IMR-90 (cell line): ENCODE measurements at regions not wholly inside any gene's neighbourhood (a gene's known extent, or its start where the extent isn't known, plus 50 kb on each side); places are given as distances from the start of the nearest gene placed in this dataset.

Experiments used
- ATAC-seq: fragments of 200-7000 bp; cut with Tn5 transposase; 2 replicates; pipeline ENCODE4 v1.9.1; 2020; ENCODE audit warnings: low read depth, mild to moderate bottlenecking, moderate library complexity
- BruUV-seq: library from RNA; stranded (reverse); fragments of 400-500 nt; replicated peaks from 2 replicates; lab custom pipeline; 2021; lab: Mats Ljungman, UMichigan
- CTCF ChIA-PET: fragments of 300-600 bp; formaldehyde crosslinking; extraction: SDS; loops from one replicate; lab custom pipeline; 2021; ENCODE audit warnings: antibody characterized with exemption; lab: Yijun Ruan, JAX
- POLR2A ChIA-PET: fragments of 300-600 bp; sonication (Branson Sonifier 250); formaldehyde crosslinking; loops from one replicate; lab custom pipeline; 2022; ENCODE audit warnings: antibody characterized with exemption; ENCODE audit not compliant: unreplicated experiment; lab: Charles Lee
- DNase-seq: peaks from one replicate; pipeline ENCODE4 v3.0.0; 2013
- H2AFZ ChIP-seq: replicated peaks from 2 replicates; pipeline ENCODE3; 2013; ENCODE audit warnings: low read length, mild to moderate bottlenecking; ENCODE audit not compliant: poor library complexity
- H2AK5ac ChIP-seq: 2 replicates; pipeline ENCODE4 v1.6.1; 2013; ENCODE audit warnings: low read depth, low read length, inconsistent platforms
- H2AK9ac ChIP-seq: replicated peaks from 2 replicates; pipeline ENCODE3; 2013; ENCODE audit warnings: mild to moderate bottlenecking, low read depth, low read length, moderate library complexity; ENCODE audit not compliant: poor library complexity
- H2BK120ac ChIP-seq: 2 replicates; pipeline ENCODE4 v1.6.1; 2013; ENCODE audit warnings: low read depth, low read length, inconsistent platforms
- H2BK15ac ChIP-seq: 3 replicates; pipeline ENCODE4 v1.6.1; 2013; ENCODE audit warnings: low read depth, low read length, inconsistent platforms
- H2BK20ac ChIP-seq: 2 replicates; pipeline ENCODE4 v1.6.1; 2013; ENCODE audit warnings: low read depth, mild to moderate bottlenecking, inconsistent platforms, low read length, moderate library complexity
- H2BK5ac ChIP-seq: 2 replicates; pipeline ENCODE4 v1.6.1; 2013; ENCODE audit warnings: mild to moderate bottlenecking, low read depth, low read length, inconsistent platforms; ENCODE audit not compliant: poor library complexity, severe bottlenecking
- H3K14ac ChIP-seq: replicated peaks from 2 replicates; pipeline ENCODE4 v1.6.1; 2013; ENCODE audit warnings: low read depth, low read length, inconsistent platforms
- H3K18ac ChIP-seq: 2 replicates; pipeline ENCODE4 v1.6.1; 2013; ENCODE audit warnings: low read depth, low read length, control low read depth
- H3K23ac ChIP-seq: 2 replicates; pipeline ENCODE4 v1.6.1; 2013; ENCODE audit warnings: low read depth, low read length, inconsistent platforms
- H3K27ac ChIP-seq: 2 replicates; pipeline ENCODE4 v1.5.1; 2013; ENCODE audit warnings: mild to moderate bottlenecking, control low read depth, low read length; ENCODE audit not compliant: insufficient read depth
- H3K27me3 ChIP-seq: 2 replicates; pipeline ENCODE4 v1.6.1; 2013; ENCODE audit warnings: low read length; ENCODE audit not compliant: control insufficient read depth, insufficient read depth
- H3K36me3 ChIP-seq: 2 replicates; pipeline ENCODE4 v1.6.1; 2013; ENCODE audit warnings: low read length, mixed read lengths; ENCODE audit not compliant: control insufficient read depth, insufficient read depth
- H3K4ac ChIP-seq: 2 replicates; pipeline ENCODE4 v1.6.1; 2013; ENCODE audit warnings: low read depth, low read length, inconsistent platforms
- H3K4me1 ChIP-seq: 2 replicates; pipeline ENCODE4 v1.6.1; 2013; ENCODE audit warnings: low read length, mixed read lengths; ENCODE audit not compliant: control insufficient read depth, insufficient read depth
- H3K4me2 ChIP-seq: 2 replicates; pipeline ENCODE4 v1.6.1; 2013; ENCODE audit warnings: low read depth, mild to moderate bottlenecking, control low read depth, low read length, moderate library complexity
- H3K4me3 ChIP-seq: 2 replicates; pipeline ENCODE4 v1.5.1; 2013; ENCODE audit warnings: low read depth, mild to moderate bottlenecking, control low read depth, low read length, moderate library complexity; ENCODE audit not compliant: insufficient read depth
- H3K56ac ChIP-seq: 2 replicates; pipeline ENCODE4 v1.6.1; 2013; ENCODE audit warnings: low read length, inconsistent platforms; ENCODE audit not compliant: insufficient read depth; ENCODE audit errors: extremely low read depth
- H3K79me1 ChIP-seq, 2 experiments: 2 replicates each; pipeline ENCODE4 v1.6.1; 2013; ENCODE audit warnings: low read length in 2 of 2, inconsistent platforms in 1 of 2, low read depth in 1 of 2
- H3K9ac ChIP-seq: 2 replicates; pipeline ENCODE4 v1.6.1; 2013; ENCODE audit warnings: low read depth, low read length, control low read depth
- H3K9me1 ChIP-seq: 2 replicates; pipeline ENCODE4 v1.6.1; 2013; ENCODE audit warnings: low read length, inconsistent platforms; ENCODE audit not compliant: insufficient read depth
- H3K9me3 ChIP-seq: 2 replicates; pipeline ENCODE4 v1.6.1; 2013; ENCODE audit warnings: low read length; ENCODE audit not compliant: control insufficient read depth, insufficient read depth
- H4K20me1 ChIP-seq: 2 replicates; pipeline ENCODE4 v1.6.1; 2013; ENCODE audit warnings: low read length, inconsistent platforms; ENCODE audit not compliant: insufficient read depth
- H4K5ac ChIP-seq: 2 replicates; pipeline ENCODE4 v1.6.1; 2013; ENCODE audit warnings: mild to moderate bottlenecking, low read depth, low read length, control low read depth
- H4K8ac ChIP-seq, 2 experiments: 2 replicates each; pipeline ENCODE4 v1.6.1; 2013; ENCODE audit warnings: low read depth in 2 of 2, low read length in 2 of 2, control low read depth in 1 of 2, inconsistent platforms in 1 of 2
- H4K91ac ChIP-seq: 2 replicates; pipeline ENCODE4 v1.6.1; 2013; ENCODE audit warnings: low read depth, low read length, inconsistent platforms; ENCODE audit not compliant: insufficient read depth
- BHLHE40 ChIP-seq: fragments of 150-350 bp; IDR thresholded peaks from 2 replicates; pipeline ENCODE4 v1.6.1; 2016; ENCODE audit warnings: mild to moderate bottlenecking, low read depth, low read length
- CHD1 ChIP-seq: IDR thresholded peaks from 2 replicates; pipeline ENCODE4 v1.6.1; 2012; ENCODE audit warnings: low read depth, low read length, improper control_type of control experiment
- FOS ChIP-seq: fragments of 150-350 bp; IDR thresholded peaks from 2 replicates; pipeline ENCODE4 v1.6.1; 2016; ENCODE audit warnings: low read depth, low read length
- MAFK ChIP-seq: IDR thresholded peaks from 2 replicates; pipeline ENCODE4 v1.6.1; 2012; ENCODE audit warnings: low read depth, low read length, improper control_type of control experiment
- MAZ ChIP-seq: IDR thresholded peaks from 2 replicates; pipeline ENCODE4 v1.6.1; 2012; ENCODE audit warnings: low read depth, mild to moderate bottlenecking, low read length, improper control_type of control experiment, moderate library complexity, borderline replicate concordance
- POLR2A ChIP-seq: IDR thresholded peaks from 2 replicates; pipeline ENCODE4 v1.6.1; 2012; ENCODE audit warnings: mild to moderate bottlenecking, low read depth, low read length
- RAD21 ChIP-seq: IDR thresholded peaks from 2 replicates; pipeline ENCODE4 v1.6.1; 2012; ENCODE audit warnings: low read length, improper control_type of control experiment
- RCOR1 ChIP-seq: IDR thresholded peaks from 2 replicates; pipeline ENCODE4 v1.6.1; 2012; ENCODE audit warnings: mild to moderate bottlenecking, low read length, improper control_type of control experiment; ENCODE audit not compliant: insufficient replicate concordance
- RFX5 ChIP-seq: IDR thresholded peaks from 2 replicates; pipeline ENCODE4 v1.8.0; 2012; ENCODE audit warnings: low read depth, mild to moderate bottlenecking, low read length, moderate library complexity
- SMC3 ChIP-seq: fragments of 150-350 bp; IDR thresholded peaks from 2 replicates; pipeline ENCODE4 v1.6.1; 2016; ENCODE audit warnings: low read depth, mild to moderate bottlenecking, antibody characterized with exemption, low read length, moderate library complexity
- USF2 ChIP-seq: fragments of 150-350 bp; IDR thresholded peaks from 2 replicates; pipeline ENCODE4 v1.6.1; 2017; ENCODE audit warnings: mild to moderate bottlenecking, antibody characterized with exemption, low read length, low read depth
- WGBS, 2 experiments: methylation state at CpG; one replicate each; pipeline versions ENCODE4 v1.1.5 to v1.1.7; 2013; ENCODE audit warnings: missing lambda C conversion rate in 2 of 2; ENCODE audit not compliant: insufficient read length in 1 of 2; ENCODE audit errors: extremely low coverage in 2 of 2; 5-methylcytosine and 5-hydroxymethylcytosine counted together
- dilution Hi-C: fragments of 300-500 bp; cut with HindIII; formaldehyde crosslinking; loops from one replicate; pipeline ENCODE4 v1.14.3; 2018; ENCODE audit warnings: low sequenced_read_pairs; ENCODE audit not compliant: unreplicated experiment
- in situ Hi-C: fragments of 300-500 bp; cut with MboI; formaldehyde crosslinking; loops from 3 replicates; pipeline ENCODE4 v1.14.3; 2019; ENCODE audit warnings: low sequenced_read_pairs, inconsistent platforms, mixed read lengths
- intact Hi-C: fragments of 100-400 bp; cut with micrococcal nuclease; formaldehyde crosslinking; loops from 2 replicates; pipeline ENCODE4 v1.10.0; 2022
- TF ChIP-seq, protein P1 (sequence below): conservative IDR thresholded peaks from 2 replicates; pipeline ENCODE4 v1.5.1; 2012; ENCODE audit warnings: mild to moderate bottlenecking, low read depth, low read length, improper control_type of control experiment

DNA sequence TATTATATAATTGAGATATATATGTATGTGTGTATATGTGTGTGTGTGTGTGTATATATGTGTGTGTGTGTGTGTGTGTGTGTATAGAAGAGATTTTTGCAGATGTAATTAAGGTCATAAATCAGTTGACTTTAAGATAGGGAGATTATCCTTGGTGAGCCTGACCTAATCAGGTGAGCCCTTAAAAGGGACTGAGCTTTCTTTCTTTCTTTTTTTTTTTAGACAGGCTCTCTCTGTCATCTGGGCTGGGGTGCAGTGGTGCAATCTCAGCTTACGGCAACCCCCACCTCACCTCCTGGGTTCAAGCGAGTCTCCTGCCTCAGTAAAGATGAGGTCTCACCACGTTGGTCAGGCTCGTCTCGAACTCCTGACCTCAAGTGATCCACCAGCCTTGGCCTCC lies 155.1 kb upstream of the RASGEF1B start:
- Histone ChIP-seq H2AK9ac (no peak overlapping the region), H3K27me3 (no peaks in the 10 kb centered on the region), H3K9ac (no peak overlapping the region), H4K8ac (no peak overlapping the region), H3K4ac (no peak overlapping the region), H3K9me3 (no peaks in the 10 kb centered on the region), H3K36me3 (no peaks in the 10 kb centered on the region), H2BK15ac (no peak overlapping the region), H3K23ac (no peak overlapping the region), H4K91ac (no peak overlapping the region), H2AFZ (no peak overlapping the region), H3K14ac (no peak overlapping the region), H3K27ac (no peak overlapping the region), H3K4me3 (no peak overlapping the region), H3K9me1 (no peaks in the 10 kb centered on the region), H2AK5ac (no peak overlapping the region), H2BK20ac (no peak overlapping the region), H2BK5ac (no peak overlapping the region), H3K79me1 (no peaks in the 10 kb centered on the region), H3K4me2 (no peak overlapping the region), H3K56ac (no peak overlapping the region), H4K20me1 (no peaks in the 10 kb centered on the region), H2BK120ac (no peak overlapping the region), H3K18ac (no peak overlapping the region), H4K5ac (no peak overlapping the region), H3K4me1 (no peaks in the 10 kb centered on the region)
- no TSS peak for BruUV-seq
- DNase-seq (no peak), ATAC-seq (no peak)
- POLR2A ChIA-PET, result no interaction called here
- no CpG with 5 or more reads among the region's 5 CpGs for WGBS, 2 experiments
- dilution Hi-C loops, result no loop called here
- CTCF ChIA-PET, result no interaction called here
- intact Hi-C loops, result no loop called here
- in situ Hi-C loops, result no loop called here
- TF ChIP-seq MAZ (no peak), RAD21 (no peak), CHD1 (no peak), POLR2A (no peak), BHLHE40 (no peak), RCOR1 (no peak), FOS (no peak), RFX5 (no peak), SMC3 (no peak), USF2 (no peak), MAFK (no peak)
- TF ChIP-seq, protein P1, sequence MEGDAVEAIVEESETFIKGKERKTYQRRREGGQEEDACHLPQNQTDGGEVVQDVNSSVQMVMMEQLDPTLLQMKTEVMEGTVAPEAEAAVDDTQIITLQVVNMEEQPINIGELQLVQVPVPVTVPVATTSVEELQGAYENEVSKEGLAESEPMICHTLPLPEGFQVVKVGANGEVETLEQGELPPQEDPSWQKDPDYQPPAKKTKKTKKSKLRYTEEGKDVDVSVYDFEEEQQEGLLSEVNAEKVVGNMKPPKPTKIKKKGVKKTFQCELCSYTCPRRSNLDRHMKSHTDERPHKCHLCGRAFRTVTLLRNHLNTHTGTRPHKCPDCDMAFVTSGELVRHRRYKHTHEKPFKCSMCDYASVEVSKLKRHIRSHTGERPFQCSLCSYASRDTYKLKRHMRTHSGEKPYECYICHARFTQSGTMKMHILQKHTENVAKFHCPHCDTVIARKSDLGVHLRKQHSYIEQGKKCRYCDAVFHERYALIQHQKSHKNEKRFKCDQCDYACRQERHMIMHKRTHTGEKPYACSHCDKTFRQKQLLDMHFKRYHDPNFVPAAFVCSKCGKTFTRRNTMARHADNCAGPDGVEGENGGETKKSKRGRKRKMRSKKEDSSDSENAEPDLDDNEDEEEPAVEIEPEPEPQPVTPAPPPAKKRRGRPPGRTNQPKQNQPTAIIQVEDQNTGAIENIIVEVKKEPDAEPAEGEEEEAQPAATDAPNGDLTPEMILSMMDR, result no peak
